GM12875 (cell line): ENCODE measurements at regions not wholly inside any gene's neighbourhood (a gene's known extent, or its start where the extent isn't known, plus 50 kb on each side); places are given as distances from the start of the nearest gene placed in this dataset.

ENCODE experiments used
- H3K4me3 ChIP-seq: one replicate; pipeline ENCODE4 v1.5.1; 2011; ENCODE audit warnings: low read depth, low read length, control low read depth
- CTCF ChIP-seq: IDR thresholded peaks from 2 replicates; pipeline ENCODE4 v1.5.1; 2011; ENCODE audit warnings: low read depth, mild to moderate bottlenecking, control low read depth, inconsistent platforms, low read length, moderate library complexity, borderline replicate concordance; ENCODE audit not compliant: insufficient read depth

- no peak for TF ChIP-seq CTCF
- no peak overlapping the region for H3K4me3 ChIP-seq
Measured at GRCh38 chr4:54541426-54542118, 116.2 kb upstream of the KIT start.

DNA sequence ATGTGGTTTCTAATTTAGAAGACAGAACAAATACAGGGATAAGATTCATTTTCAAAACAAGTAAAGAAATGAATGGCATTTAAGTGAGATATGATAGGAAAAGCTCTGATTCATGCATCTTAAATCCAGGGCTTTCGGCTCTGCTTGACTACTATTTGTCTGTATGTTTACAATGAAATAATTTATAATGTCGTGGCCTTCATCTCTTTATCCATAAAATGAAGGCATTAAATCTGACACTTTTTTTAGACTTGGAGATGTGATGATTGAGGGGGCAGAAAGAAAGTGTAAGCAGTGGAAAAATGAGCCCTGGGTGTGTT, 115.7 kb upstream of the KIT start:
- no peak overlapping the region for H3K4me3 ChIP-seq
- no peak for TF ChIP-seq CTCF

DNA sequence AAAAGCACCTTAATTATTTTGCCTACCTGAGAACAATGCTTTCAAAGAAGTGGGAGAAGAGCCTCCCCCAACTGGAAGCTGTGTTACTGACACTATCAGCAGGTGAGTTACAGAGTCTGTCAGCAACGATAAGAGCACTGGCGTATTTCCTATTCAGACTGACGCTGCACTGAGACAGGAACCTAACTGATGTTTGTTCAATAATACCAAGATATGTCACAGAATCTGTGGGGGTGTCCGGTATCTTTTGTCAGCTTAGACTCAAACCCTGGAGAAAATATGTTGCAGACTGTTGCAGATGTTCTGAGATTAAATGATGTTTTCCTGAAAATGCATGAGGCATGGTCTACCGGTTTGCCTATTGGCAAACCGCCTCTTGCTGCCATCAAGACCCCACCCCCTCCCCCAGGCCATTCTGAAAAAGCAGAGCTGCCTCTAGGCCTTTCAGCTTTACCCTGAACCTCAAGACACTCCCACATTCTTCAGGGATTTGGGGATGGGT, 115.2 kb upstream of the KIT start:
- TF ChIP-seq CTCF, result no peak
- H3K4me3 ChIP-seq, result no peak overlapping the region

DNA sequence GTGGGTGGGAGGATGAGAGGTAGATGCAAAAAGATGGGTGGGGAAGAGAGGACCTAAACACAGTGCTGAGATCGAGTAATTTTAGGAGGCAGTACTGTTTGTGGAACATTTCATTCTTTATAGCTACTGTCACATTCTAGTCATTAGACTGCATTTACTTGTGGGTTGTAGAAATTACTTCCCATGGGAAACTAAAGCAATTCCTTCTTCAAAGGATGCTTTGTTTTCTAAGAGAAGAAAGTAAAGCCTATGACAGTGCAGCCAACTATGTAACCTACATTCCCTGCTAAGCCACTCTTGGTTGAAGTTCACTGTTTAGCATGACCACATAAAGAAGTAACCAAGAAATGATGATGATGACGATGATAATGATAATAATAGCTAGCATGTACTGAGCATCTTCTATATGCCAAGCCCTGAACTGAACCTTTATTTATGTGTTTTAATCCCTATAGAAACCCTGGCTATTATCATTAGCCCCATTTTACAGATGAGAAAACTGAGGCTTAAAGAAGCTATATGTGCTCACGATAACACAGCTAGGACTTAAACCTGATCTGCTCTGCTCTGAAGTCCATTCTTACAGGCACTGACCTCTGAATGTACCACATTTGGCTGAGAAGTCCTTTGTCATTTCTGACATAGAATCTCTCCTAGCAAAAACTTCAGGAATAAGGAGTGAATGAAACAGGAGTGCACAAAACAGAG, 114.5 kb upstream of the KIT start:
- H3K4me3 ChIP-seq, result no peak overlapping the region
- no peak for TF ChIP-seq CTCF

GRCh38 chr4:54545663-54546424, 111.9 kb upstream of the KIT start:
- TF ChIP-seq CTCF, result no peak
- H3K4me3 ChIP-seq, result no peak overlapping the region

GRCh38 chr4:54547299-54548097, 110.3 kb upstream of the KIT start:
- TF ChIP-seq CTCF, result no peak
- H3K4me3 ChIP-seq, result no peak overlapping the region
